ENCODE measurements at regions not wholly inside any gene's neighbourhood (a gene's known extent, or its start where the extent isn't known, plus 50 kb on each side); places are given as distances from the start of the nearest gene placed in this dataset.

- no peak overlapping the region for H3K27ac ChIP-seq
- no peak for TF ChIP-seq ZFX (IDR thresholded peaks at IDR 0.05)
- TF ChIP-seq, protein P1, sequence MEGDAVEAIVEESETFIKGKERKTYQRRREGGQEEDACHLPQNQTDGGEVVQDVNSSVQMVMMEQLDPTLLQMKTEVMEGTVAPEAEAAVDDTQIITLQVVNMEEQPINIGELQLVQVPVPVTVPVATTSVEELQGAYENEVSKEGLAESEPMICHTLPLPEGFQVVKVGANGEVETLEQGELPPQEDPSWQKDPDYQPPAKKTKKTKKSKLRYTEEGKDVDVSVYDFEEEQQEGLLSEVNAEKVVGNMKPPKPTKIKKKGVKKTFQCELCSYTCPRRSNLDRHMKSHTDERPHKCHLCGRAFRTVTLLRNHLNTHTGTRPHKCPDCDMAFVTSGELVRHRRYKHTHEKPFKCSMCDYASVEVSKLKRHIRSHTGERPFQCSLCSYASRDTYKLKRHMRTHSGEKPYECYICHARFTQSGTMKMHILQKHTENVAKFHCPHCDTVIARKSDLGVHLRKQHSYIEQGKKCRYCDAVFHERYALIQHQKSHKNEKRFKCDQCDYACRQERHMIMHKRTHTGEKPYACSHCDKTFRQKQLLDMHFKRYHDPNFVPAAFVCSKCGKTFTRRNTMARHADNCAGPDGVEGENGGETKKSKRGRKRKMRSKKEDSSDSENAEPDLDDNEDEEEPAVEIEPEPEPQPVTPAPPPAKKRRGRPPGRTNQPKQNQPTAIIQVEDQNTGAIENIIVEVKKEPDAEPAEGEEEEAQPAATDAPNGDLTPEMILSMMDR (conservative IDR thresholded peaks at IDR 0.05) = no peak
Observed at GRCh38 chr7:35487841-35488240, 207.1 kb downstream of the HERPUD2 start.

DNA sequence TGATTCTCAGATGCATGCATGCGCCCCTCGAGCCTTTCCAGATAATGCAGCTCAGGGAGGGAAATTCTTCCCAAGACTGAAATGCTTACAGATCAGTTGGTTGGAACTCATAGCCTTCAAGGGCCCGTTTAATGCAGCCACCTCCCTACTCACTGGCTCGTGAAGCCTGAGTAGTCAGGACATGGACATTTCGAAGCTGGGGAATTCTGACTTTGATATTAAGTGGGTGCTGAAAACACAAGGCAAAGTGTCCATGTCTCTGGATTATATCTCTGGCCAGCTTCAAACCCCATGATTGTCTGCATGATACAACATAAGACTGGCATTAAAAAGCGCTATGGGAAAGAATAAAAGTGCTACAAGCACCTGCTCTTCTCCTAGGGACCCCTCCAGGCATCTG lies 207.5 kb downstream of the HERPUD2 start:
- H3K27ac ChIP-seq = no peak overlapping the region
- TF ChIP-seq, protein P1 (conservative IDR thresholded peaks at IDR 0.05) = no peak
- TF ChIP-seq ZFX (IDR thresholded peaks at IDR 0.05) = no peak

DNA sequence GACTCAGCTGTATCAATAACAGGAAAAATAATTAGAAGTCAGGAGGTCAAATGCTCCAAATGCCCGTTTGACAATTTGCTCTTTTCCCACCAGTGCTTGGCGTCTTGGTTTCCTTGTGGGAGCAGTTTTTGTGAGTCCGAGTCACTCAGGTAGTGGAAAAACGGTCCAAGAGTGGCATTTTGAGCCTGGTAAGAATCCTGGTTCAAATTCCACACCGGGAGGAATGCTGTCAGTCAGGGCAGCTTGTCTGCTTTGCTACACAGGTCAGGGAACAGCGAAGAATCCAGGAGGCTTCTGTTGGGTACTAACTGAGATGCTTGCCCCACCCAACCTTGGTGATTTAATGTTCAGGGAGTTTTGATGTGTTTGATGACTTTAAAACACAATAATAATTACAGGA lies 209.5 kb downstream of the HERPUD2 start:
- no peak for TF ChIP-seq ZFX (IDR thresholded peaks at IDR 0.05)
- TF ChIP-seq, protein P1 (conservative IDR thresholded peaks at IDR 0.05) = no peak

GRCh38 chr7:35483568-35483967 lies 211.4 kb downstream of the HERPUD2 start:
- no peak for TF ChIP-seq ZFX (IDR thresholded peaks at IDR 0.05)
- TF ChIP-seq, protein P1 (conservative IDR thresholded peaks at IDR 0.05) = no peak
- no peak overlapping the region for H3K27ac ChIP-seq

More for the DNA sequence above, 209.5 kb downstream of the HERPUD2 start:
- H3K27ac ChIP-seq = no peak overlapping the region

- no peak for TF ChIP-seq ZFX (IDR thresholded peaks at IDR 0.05)
- TF ChIP-seq, protein P1 (conservative IDR thresholded peaks at IDR 0.05) = no peak
- H3K27ac ChIP-seq = no peak overlapping the region
Observed at GRCh38 chr7:35482231-35482630, 212.7 kb downstream of the HERPUD2 start.

DNA sequence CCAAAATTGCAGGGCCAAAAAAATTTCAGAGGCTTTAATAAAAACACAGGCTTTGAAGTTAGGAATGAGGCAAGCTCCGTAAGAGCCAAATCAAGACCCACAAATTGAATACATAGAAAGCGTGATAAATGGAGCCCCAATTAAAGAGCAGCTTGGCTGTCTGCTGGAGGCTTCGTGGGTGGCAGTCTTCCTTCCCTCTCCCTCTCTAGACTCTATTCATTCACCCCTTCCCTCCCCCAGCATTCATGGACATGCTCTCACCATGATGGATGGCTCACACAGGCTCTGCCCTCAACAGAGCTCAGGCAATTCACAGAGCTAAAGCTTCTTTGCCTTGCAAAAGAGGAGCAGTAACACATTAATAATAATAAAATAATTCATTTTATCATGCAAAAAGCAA lies 214.1 kb downstream of the HERPUD2 start:
- TF ChIP-seq ZFX (IDR thresholded peaks at IDR 0.05) = no peak
- TF ChIP-seq, protein P1 (conservative IDR thresholded peaks at IDR 0.05) = no peak
- no peak overlapping the region for H3K27ac ChIP-seq

DNA sequence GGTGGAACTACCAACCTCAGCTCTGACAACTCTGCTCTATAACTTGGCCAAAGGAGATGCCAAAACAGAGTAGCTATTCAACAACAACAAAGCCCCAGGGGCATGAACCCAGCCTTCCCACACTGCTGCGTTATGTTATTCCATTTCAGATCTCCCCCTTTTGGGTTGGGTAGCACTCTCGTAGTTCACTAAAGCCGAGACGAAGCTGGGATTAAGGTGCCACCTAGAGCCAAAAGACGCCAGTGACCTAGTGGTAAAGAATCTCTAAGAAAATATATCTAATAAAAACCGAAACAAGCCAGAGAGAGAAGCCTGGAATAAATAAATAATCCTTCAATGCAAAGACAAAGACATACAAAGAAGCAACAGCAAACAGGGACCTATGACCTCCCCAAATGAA lies 217.3 kb downstream of the HERPUD2 start:
- TF ChIP-seq ZFX (IDR thresholded peaks at IDR 0.05) = no peak
- TF ChIP-seq, protein P1 (conservative IDR thresholded peaks at IDR 0.05) = no peak
- no peak overlapping the region for H3K27ac ChIP-seq
